Ovary (tissue), 7 donors: ENCODE measurements at regions not wholly inside any gene's neighbourhood (a gene's known extent, or its start where the extent isn't known, plus 50 kb on each side); places are given as distances from the start of the nearest gene placed in this dataset.

ENCODE experiments used
- DNase-seq, 5 donors: peaks; one replicate each; pipeline ENCODE4 v3.0.0-alpha.2; 2019 to 2020
- H3K27ac ChIP-seq, 2 donors: fragments of 200-600 bp; one replicate each; pipeline versions ENCODE4 v1.5.1 to v1.8.0; 2019 to 2022
- H3K27me3 ChIP-seq: fragments of 200-600 bp; one replicate; pipeline ENCODE4 v1.8.0; 2022
- H3K36me3 ChIP-seq: fragments of 200-600 bp; sonication (generic); one replicate; pipeline ENCODE4 v1.5.1; 2019
- H3K4me1 ChIP-seq: one replicate; pipeline ENCODE4 v1.8.1; 2013; ENCODE audit warnings: mild to moderate bottlenecking, moderate library complexity; ENCODE audit not compliant: insufficient read depth
- H3K4me3 ChIP-seq: fragments of 200-600 bp; sonication (generic); one replicate; pipeline ENCODE4 v1.5.1; 2017
- H3K9me3 ChIP-seq, 2 donors: fragments of 200-600 bp in 1 of 2; sonication (generic) in 1 of 2; one replicate each; pipeline versions ENCODE4 v1.5.1 to v1.8.1; 2013 to 2019; ENCODE audit warnings: mild to moderate bottlenecking in 1 of 2, moderate library complexity in 1 of 2
- CTCF ChIP-seq, 3 donors: fragments of 450-650 bp in 2 of 3; fragments of 200-600 bp in 1 of 3; IDR thresholded peaks; one replicate each; pipeline versions ENCODE4 v1.5.1 to v1.8.0; 2016 to 2022; ENCODE audit warnings: antibody characterized with exemption in 3 of 3, mild to moderate bottlenecking in 1 of 3
- EP300 ChIP-seq: sonication (generic); formaldehyde crosslinking; IDR thresholded peaks from one replicate; pipeline ENCODE4 v1.6.1; 2017; ENCODE audit warnings: antibody characterized with exemption
- POLR2A ChIP-seq: fragments of 450-650 bp; IDR thresholded peaks from one replicate; pipeline ENCODE4 v1.6.1; 2017; ENCODE audit warnings: antibody characterized with exemption, mild to moderate bottlenecking, moderate library complexity
- WGBS, 3 donors: extraction: QIAGEN DNeasy Blood & Tissue Kit in 1 of 3; methylation state at CpG; one replicate each; pipeline versions ENCODE4 v1.1.5 to v1.1.7; 2013 to 2017; 5-methylcytosine and 5-hydroxymethylcytosine counted together
- intact Hi-C, 4 donors: fragments of 100-400 bp; cut with DNase I; formaldehyde crosslinking; loops; one replicate each; pipeline versions ENCODE4 v1.11.0 to v1.15.1; 2022 to 2023
- donor health status: DM: no; HTN: no; CAD: no; lungs with moderate emphysema.
- donor health status: DM: no; HTN: no; CAD: no.
- donor health status: Bipolar disorder and iron deficiency.
- donor health status: DM: no; HTN: no; CAD: no.
- donor health status: DM: yes; HTN: yes; CAD: no.

DNA sequence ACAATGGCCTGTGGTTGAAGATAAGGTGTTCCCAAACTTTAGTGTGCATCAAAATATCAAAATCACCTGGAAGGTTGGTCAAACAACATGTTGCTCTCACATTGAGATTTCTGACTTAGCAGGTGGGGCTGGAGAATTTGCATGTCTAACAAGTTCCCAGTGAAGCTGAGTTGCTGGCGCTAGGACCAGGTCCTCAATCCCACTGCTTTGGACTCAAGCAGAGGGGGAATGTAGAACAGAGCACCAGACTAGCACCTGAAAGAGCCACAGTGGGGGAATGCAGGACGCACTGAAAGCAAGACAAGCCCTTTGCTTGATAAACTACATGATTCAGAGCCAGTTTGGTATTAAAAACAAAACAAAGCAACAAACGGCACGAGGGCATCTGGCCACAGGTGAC lies 458.1 kb downstream of the MTRR start:
- Histone ChIP-seq H3K27me3 (no peaks in the 10 kb centered on the region), H3K4me1 (no peaks in the 10 kb centered on the region), H3K27ac (no peak overlapping the region), H3K9me3 (no peaks in the 10 kb centered on the region), H3K4me3 (no peak overlapping the region), H3K36me3 (no peaks in the 10 kb centered on the region)
- DNase-seq: no peak
- intact Hi-C loops: no loop called here
- TF ChIP-seq CTCF (IDR thresholded peaks at IDR 0.05) (no peak), EP300 (no peak), POLR2A (no peak)
- WGBS, 3 donors: 55 to 68% (median 55%) methylated on average over 4 of the region's 4 CpGs

GRCh38 chr5:8329773-8330172 lies 460.8 kb downstream of the MTRR start:
- H3K36me3 ChIP-seq: no peaks in the 10 kb centered on the region
- H3K9me3 ChIP-seq: no peaks in the 10 kb centered on the region
- TF ChIP-seq POLR2A (no peak), CTCF (IDR thresholded peaks at IDR 0.05) (no peak), EP300 (no peak)
- no peak overlapping the region for H3K27ac ChIP-seq
- DNase-seq: no peak
- no peak overlapping the region for H3K4me3 ChIP-seq
- WGBS, 3 donors: 87 to 90% (median 88%) methylated on average over 5 of the region's 5 CpGs
- H3K27me3 ChIP-seq: no peaks in the 10 kb centered on the region
- intact Hi-C loops: no loop called here
- H3K4me1 ChIP-seq: no peaks in the 10 kb centered on the region

DNA sequence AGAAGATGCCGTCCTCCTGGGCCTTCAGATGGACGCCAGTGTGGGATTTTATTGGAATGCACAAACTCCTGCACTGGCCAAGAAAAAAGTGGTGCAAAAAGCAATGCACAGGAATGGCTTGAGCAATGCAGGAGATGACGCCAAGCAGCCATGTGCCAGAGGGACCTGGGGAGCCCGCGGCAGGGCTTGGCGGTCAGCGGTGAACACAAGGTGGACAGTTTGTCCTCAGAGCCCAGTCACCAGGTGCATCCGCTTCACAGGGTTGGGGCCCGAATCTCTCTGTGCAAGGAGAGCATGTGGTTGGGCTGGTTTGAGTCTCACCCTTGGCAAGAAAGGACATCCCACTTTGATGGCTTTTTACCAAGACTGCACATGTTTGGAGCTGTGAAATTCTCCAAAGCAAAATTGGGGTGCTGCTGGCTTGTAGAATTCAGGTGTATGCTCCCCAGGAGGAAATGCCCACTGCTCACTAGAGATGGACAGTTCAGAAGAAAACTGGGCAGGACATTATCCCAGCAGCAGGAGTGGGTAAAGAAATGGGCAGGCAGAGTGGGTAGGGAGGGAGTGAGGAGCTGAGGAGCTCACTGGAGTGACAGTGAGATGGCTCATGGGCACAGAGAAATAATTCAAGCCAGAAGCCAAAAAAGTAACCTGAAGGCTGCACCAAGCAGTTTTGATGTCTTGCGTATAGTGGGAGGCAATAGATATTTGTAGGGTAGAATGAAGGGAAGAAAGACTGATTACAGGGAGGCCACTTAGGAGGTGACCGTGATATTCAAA lies 463.9 kb downstream of the MTRR start:
- 89 to 92% (median 90%) methylated on average over 11 of the region's 11 CpGs for WGBS, 3 donors
- intact Hi-C loops: no loop called here

DNA sequence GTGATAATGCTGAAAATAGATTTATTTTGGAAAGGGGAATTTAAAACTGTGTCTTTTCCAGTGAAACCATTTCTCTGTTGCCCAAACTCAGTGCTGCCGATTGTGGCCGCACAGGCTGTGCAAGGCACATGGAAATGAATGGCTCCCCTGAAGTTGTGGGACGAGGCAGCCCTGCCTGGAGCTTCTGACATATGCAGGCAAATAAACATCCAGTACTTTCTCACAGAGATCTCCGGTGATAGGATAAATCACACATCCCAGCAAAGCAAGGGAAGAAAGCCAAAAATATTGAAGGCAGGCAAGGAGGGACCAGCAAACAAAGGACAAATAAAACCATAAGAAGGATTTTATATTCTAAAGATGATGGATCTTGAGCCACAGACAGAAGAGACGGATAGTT lies 464.5 kb downstream of the MTRR start:
- no peak for TF ChIP-seq POLR2A
- no peak overlapping the region for H3K27ac ChIP-seq
- no peaks in the 10 kb centered on the region for H3K9me3 ChIP-seq
- H3K4me1 ChIP-seq: no peaks in the 10 kb centered on the region
- no peak overlapping the region for H3K4me3 ChIP-seq
- intact Hi-C loops: no loop called here
- no peak for DNase-seq
- no peaks in the 10 kb centered on the region for H3K27me3 ChIP-seq
- 61 to 70% (median 67%) methylated on average over 5 of the region's 5 CpGs for WGBS, 3 donors
- no peaks in the 10 kb centered on the region for H3K36me3 ChIP-seq

More for the DNA sequence above, 463.9 kb downstream of the MTRR start:
- Histone ChIP-seq H3K9me3 (no peaks in the 10 kb centered on the region), H3K36me3 (no peaks in the 10 kb centered on the region), H3K4me1 (no peaks in the 10 kb centered on the region), H3K4me3 (no peak overlapping the region), H3K27me3 (no peaks in the 10 kb centered on the region), H3K27ac (no peak overlapping the region)
- DNase-seq: no peak
- TF ChIP-seq CTCF (IDR thresholded peaks at IDR 0.05) (no peak), EP300 (no peak), POLR2A (no peak)

GRCh38 chr5:8333977-8334376 lies 465.0 kb downstream of the MTRR start:
- TF ChIP-seq POLR2A (no peak), EP300 (no peak), CTCF (IDR thresholded peaks at IDR 0.05) (no peak)
- Histone ChIP-seq H3K9me3 (no peaks in the 10 kb centered on the region), H3K27me3 (no peaks in the 10 kb centered on the region), H3K36me3 (no peaks in the 10 kb centered on the region), H3K4me3 (no peak overlapping the region), H3K27ac (no peak overlapping the region), H3K4me1 (no peaks in the 10 kb centered on the region)
- 71 to 81% (median 77%) methylated on average over 1 of the region's 1 CpG for WGBS, 3 donors
- intact Hi-C loops: no loop called here
- DNase-seq: no peak
